GM18502 (cell line): ENCODE measurements at regions not wholly inside any gene's neighbourhood (a gene's known extent, or its start where the extent isn't known, plus 50 kb on each side); places are given as distances from the start of the nearest gene placed in this dataset.
"Not testable (repeated sequence)": the region's sequence is repeated elsewhere in the genome, so short reads cannot be mapped to it uniquely, and the experiment has no call there.

Source experiments
- ATAC-seq: cut with Tn5 transposase; IDR thresholded peaks from one replicate; pipeline ENCODE4 v1.9.1; 2021; ENCODE audit warnings: mild to moderate bottlenecking; ENCODE audit not compliant: unreplicated experiment, poor library complexity

DNA sequence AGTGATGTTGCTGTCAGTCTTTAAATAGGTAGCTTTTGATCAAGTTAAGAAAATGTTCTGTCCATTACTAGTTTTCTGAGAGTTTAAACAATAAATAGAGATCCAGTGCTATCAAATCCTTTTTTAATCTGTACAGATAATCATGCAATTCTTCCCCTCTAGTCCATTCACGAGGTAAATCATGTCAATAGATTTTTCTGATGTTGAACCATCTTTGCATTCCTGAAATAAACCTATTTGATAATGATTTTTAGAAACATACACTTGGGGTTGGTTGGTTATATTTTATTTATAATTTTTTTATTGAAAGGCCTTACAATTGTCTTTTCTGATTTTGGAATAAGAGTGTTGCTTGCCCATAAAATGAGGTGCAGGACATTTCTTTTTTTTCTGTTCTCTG, 95.0 kb downstream of the FAM53A start:
- ATAC-seq = no peak

DNA sequence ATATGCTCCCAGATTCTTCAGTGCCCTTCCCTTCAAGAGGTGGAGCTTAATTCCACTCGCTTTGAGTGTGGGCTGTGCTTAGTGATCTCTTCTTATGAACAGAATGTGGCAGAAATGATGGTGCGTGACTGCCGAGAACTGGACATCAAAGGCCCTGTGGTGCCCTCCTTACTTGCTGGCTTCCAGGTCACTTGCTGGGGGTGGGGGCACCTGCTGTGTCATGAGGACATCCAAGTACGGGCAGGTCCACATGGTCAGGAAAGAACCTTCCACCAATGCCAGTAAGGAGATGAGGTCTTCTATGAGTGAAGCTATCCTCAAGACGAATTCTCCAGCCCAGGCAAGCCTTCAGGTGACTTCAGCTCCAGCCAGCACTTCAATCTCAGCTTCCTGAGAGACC, 95.8 kb downstream of the FAM53A start:
- no peak for ATAC-seq

DNA sequence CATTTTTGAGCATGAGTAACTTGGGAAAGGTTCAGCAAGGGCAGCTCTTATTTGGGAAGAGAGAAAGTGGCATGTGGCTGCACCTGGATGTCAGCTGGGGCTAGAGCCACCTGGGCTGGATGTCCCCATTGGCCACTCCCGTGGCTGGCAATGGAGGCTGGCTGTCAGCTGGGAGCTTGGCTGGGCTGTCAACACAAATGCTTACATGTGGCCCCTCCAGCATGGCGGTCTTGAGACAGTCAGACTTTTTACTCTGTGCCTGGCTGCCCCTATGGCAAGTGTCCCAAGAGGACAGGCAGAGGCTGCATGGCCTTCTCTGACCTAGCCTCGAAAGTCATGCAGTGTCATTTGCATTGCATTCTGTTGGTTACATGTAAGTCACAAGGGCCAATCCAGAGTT, 99.6 kb downstream of the FAM53A start:
- ATAC-seq = no peak

DNA sequence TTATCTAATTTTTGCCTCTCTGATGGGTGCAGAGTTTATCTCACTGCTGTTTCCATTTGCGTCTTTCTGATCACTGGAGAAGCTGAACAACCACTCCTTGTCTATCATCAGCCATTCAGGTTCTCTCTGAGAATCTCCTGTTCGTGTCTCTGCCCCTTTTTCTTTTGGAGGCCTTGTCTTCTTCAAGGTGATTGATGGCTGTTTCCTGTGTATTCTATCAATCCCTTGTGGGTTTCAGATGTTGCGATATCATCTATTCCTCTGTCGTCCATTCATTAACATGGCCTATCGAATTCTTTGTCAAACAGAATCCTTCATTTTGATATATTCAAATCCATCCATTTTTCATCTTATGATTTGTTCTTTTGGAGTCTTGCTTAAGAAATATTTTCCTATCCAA, 100.3 kb downstream of the FAM53A start:
- no peak for ATAC-seq

DNA sequence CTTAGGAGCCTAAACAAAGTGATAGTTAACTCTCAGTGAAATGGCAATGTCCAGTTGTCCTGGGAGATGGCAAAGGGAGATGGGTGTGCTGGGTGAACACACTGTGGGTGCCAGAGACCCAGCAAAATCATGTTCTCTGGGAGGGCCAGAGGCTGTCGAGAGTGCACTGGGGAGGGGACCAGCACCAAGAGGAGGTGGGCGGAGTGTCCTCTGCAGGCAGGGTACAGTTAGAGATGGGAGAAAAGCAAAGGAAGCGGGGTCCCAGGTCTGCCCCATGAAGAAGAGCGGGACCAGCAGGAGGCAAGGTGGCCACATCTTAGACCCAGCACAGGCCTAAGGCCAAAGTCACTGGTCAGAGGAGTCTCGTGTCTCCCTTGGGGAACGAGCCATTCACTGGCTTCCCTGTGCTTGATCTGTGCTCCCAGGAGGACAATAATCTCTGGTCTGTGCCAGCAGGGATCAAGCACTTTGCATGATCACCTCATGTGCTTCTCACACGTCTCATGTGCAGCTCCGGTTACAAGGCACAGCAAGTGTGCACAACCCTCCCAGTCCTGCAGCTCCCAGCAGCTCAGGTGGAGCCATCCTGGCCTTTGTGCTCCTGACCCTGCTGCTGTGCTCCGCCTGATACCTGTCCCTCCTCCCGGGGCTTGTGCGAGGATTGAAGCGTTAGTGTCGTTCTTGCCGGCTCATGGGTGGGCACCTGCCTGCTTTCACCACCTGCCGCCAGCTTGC, 100.9 kb downstream of the FAM53A start:
- ATAC-seq = no peak

DNA sequence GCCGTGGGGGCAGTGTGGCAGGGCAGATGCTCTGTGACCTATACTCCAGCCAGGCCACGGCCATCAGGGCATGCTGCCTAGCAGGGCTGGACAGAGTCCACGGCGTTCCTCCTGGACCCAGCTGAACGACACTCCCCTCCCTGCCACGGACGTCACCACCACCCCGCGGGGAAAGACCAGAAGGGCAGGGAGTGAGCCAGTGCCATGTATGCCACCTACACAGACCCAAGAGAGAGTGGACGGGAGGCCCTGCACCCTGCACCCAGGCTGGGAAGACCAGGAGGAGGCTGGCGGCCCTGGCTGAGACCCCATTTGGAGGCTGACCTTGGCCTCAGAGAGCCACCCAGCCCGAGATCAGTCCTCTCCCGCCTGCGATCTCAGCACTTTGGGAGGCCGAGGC, 101.9 kb downstream of the FAM53A start:
- ATAC-seq = no peak

DNA sequence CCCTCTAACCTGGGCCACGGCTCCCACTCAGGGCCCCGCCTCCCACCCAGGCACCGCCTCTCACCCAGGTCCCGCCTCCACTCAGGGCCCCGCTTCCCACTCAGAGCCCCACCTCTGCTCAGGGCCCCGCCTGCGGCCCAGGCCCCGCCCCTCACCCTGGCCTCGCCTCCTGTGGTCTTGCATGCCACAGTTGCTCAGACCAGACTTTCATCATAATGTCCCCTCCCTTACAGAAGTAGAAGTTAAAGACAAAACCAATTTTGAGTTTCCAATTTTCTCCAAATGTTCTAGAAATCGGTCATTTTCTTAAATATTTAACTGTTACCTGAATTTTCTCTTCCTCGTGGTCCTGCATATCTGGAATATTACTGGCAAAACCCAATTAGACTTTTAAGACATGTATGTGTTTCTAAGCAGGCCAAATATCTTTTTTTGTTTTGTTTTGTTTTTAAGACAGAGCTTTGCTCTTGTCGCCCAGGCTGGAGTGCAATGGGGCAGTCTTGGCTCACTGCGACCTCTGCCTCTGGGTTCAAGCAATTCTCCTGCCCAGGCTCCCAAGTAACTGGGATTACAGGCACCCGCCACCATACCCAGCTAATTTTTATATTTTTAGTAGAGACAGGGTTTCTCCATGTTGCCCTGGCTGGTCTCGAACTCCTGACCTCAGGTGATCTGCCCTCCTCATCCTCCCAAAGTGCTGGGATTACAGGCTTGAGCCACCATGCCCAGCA, 102.8 kb downstream of the FAM53A start:
- peak; percentile 70 for ATAC-seq

DNA sequence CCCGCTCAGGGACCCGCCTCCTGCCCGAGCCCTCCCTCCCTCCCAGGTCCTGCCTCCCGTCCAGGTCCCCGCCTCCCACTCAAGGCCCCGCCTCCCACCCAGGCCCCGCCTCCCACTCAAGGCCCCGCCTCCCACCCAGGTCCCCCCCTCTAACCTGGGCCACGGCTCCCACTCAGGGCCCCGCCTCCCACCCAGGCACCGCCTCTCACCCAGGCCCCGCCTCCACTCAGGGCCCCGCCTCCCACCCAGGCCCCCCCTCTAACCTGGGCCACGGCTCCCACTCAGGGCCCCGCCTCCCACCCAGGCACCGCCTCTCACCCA, 103.5 kb downstream of the FAM53A start:
- not testable (repeated sequence) for ATAC-seq

DNA sequence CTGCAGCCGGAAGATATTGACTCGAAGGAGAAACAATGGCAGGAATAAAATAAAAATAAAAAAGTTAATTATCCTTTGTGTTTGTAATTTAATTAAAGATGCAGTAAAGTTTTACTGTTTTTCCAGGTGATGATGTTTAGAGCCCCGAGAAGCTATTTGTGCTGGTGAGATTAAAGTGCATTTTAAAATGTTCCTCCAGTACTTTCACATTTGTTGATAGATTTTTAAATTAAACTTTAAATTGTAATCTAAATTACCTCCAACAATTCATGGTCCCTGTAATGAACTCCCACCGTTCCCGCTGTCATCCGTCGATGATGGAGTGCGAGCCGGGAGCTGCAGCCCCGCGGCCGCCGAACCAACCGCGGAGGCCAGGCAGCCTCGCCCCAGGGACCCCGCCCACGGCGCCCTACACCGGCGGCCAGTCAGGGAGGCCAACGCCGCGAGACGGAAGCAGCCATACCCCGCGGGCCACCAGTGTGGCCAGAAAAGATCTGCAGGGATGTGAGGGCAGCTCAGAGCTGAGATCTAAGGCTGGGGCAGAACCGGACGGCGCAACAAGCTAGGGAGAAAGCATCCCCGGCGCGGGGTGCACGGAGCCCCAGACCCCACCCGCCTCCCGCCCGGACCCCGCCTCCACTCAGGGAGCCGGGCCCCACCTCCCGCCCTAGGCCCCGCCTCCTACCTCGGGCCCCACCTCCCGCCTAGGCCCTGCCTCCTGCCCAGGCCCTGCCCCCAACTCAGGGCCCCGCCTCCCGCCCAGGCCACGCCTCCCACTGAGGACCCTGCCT, 104.0 kb downstream of the FAM53A start:
- ATAC-seq = peak; percentile 56

DNA sequence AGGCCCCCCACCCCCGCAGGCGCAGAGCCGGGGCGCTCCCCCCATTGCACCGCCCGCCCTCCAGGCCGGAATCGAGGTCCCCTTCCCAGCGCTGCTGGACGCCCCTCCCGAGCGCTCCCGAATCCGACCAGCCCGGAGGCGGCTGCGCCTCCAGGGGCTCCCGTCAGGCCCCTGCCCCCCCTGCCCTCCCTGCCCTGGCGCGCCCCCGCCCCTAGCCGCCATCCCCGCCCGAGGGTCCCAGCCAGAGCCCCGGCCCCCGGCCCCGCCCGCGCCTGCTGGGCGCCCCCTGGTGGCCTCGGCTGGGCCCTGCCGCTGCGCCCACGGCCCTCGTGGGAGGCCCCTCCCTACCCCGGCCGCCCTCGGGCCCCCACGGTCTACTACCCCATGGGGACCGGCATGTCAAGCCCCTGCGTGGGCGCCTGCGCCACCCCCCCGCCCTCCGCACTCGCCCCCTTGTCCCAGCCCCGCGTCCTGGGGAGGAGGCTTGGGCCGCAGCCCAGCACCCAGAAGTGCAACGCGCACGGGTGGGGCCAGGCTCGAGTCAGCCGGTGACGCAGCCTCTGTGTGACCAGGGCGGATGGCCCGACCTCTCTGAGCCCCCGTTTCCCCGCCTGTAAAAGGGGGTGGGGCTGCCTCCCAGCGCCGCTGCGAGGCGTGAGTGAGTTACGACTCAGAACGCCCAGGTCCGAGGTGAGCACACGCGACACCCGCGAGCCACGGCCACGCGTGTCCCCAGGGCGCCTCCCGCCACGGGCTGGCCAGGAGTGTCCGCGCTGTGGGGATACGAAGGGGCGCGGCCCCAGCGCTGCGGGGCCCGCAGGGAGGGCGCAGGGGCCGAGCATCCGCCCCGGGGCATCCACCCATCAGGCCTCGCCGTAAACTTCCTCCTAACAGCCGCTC, 104.9 kb downstream of the FAM53A start:
- ATAC-seq = no peak

DNA sequence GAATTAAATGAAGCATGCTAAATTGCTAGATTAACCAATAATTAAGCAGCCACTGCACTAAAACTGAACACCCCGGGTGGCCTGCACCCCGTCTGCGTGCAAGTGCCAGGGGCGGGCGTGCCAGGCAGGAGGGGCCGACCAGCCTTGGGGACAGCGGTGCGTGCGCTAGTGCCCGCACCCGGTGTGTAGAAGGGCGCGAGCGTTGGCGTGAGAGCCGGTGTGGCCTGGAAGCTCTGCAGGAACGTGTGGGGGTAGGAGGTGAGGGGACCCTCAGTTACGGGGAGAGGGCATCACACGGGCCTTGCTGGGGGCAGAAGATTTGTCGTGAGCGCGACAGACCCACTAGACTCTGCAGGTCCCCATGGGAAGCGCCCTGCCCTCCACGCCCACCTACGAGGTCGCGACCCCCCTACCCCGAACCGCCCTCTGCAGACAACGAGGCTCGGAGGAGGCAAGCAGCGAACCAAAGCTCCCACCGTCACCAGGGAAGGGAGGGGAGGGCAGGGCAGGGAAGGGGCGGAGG, 105.8 kb downstream of the FAM53A start:
- ATAC-seq = no peak

DNA sequence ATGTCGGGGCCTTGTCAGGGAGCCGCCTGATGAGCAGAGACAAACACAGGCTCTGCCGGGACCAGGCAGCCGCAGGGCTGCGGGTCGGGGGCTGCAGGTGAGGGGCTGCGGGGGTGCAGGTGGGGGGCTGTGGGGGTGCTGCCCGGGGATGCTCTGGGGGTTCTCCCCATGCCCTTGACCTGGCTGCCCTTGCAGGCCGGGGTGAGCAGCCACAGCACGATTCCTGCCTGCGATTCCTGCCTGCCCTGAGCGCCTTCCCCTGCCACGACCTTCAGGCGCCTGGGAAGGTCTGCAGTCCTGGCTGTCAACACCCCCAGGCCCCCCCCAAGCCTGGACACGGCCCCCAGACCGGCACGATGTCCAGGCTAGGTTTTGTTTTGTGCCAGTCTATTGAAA, 106.3 kb downstream of the FAM53A start:
- no peak for ATAC-seq

DNA sequence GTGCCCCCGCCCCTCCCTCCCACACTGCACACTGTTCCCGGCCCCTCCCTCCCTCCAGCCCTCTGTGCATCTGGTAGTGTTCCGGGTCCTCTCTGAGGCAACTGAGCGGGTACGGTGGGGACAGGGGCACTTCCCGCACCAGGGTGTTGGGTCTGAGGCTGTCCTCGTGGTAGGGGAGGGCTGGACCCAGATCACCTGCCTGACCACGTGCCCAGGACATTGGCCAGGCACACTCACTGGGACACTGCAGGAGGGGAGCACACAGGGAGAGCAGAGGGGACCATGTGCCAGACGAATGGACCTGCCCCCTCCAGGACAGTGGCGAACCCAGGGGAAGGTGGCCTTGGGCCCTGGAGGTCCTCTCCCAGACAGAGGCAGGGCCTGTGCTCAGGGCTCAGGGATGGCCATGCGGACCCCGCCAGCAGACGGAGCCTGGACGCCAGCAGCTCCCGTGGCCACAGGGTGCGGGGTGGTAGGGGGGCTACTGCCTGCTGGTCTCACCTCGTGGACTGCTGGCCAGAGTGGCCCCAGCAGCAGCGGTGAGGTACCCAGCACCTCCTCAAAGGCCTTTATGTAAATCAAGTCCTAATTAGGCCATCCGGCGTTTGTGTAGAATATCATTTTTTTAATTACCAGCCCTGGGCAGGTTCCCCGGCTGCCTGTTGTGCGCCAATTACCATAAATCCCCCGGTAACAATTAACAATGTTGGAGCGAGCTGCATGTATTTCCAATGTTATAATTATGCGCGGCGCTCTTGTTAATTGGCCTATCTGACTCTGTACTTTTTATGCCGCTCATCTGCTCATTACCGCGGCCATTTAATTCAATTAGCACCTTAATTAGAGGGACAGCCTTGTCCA, 106.9 kb downstream of the FAM53A start:
- no peak for ATAC-seq

DNA sequence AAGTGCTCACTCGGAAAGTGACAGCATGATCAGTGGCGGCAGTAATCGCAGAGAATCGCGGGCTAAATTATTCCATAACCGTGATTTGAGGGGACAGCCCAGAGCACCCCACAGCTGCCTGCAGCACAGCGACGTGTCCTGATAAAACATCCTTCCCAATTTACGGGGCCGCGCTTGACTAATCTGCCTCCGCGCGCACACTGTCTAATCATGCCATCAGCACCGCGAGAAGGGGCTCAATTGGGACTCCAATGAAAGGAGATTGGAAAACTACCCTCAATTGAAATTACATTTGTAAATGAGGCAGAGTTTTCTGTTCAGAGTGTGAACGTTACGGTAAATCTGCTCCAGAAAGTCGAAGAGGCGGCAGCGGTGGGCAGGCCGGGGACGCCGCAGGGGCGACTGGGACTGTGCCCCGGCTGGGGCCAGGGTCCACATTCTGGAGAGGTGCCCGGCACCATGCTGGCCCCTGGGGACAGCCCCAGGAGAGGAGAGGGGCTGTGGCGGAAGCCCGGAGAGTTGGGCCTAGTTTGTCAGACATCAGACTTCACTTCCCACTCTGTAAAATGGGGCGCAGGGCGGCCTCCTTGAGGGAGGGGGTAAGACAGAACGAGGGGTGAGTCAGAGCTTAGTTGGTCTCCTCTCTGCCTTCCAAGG, 107.7 kb downstream of the FAM53A start:
- ATAC-seq = no peak

DNA sequence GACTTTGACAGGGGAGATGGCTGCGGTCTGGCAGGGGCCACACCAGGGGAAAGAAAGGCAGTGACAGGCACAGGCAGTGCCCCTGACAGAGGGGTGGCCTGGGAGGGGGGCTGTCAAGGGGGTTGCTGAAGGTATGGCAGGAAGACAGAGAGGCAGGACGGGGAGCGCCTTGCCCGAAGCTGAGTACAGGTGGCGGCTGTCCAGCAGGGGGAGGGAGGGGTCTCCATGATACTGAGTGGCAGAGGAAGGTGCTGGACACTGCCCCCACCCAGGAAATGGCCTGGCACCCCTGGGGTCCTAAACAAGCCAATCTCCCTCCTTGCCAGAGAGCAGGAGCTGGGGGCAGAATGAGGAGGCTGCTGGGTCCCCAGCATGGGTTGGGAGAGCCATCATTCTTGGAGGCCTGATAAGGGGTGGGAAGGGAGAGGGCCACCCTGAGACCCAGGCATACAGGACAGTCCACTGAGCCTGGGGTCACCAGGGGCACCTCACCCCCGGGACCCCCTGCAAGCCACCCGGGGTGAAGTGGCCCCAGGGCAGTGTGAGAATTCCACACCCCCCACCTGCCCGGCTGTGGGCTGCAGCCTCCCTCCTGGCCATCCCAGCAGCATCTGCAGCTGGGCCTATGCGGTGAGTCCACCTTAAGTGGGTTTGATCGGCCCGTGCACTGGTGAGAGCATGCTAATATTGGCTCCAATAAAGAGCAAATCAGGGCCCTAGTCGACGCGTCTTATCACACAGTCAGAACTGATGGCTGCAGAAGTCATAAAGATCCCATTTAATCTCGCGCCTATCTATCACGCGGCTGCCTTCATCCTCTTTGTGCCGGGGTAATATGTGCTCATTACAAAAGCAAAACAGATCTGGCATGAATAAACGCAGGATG, 108.5 kb downstream of the FAM53A start:
- ATAC-seq = no peak

DNA sequence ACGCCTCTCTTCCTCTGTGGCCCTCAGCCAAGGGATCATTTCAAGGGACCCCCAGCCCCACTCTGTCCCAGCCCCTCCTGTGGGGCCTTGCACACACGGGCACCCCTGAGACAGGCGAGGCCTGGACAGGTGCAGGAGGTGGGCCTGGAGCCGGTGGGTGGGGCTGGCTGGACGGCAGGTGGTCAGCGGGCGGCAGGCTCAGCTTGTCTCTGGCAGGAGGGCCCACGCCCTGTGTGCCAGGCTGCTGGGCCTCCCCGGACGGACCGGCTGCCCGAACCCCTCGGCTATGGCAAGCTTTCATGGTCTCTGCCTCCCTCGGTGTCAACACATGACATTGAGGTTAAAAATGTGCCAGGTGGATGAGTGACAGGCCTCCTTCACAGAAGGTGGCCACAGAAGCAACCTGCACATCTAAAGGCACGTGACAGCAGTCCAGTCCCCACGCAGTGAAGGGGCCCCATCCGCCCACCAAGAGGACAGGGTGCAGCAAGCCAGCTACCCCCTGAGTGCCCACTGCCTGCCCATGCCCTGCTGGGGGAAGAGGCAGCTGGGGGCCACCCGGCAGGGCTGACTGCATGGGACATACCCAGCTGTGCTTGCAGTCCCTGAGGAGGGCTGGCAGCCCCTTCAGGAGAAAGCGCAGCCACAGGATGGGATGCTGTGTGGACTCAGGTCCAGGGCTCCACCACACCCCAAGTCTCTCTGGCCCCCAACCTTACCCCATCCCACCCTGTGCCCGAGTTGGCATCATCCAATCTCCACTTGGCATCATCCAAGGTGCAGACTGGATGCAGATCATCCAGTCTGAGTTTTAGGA, 109.3 kb downstream of the FAM53A start:
- ATAC-seq = no peak
